SK-N-SH (cell line): ENCODE measurements at regions not wholly inside any gene's neighbourhood (a gene's known extent, or its start where the extent isn't known, plus 50 kb on each side); places are given as distances from the start of the nearest gene placed in this dataset.

Experiments
- CTCF ChIA-PET: fragments of 300-600, 350-600 bp; formaldehyde crosslinking; extraction: SDS; loops from one replicate; lab custom pipeline; 2021; lab: Yijun Ruan, JAX
- POLR2A ChIA-PET: fragments of 350-600 bp; sonication (Branson Sonifier 250); formaldehyde crosslinking; extraction: SDS; loops from one replicate; lab custom pipeline; 2020; ENCODE audit warnings: antibody characterized with exemption, inconsistent platforms; lab: Yijun Ruan, JAX
- DNase-seq: peaks from one replicate; pipeline ENCODE4 v3.0.0; 2012
- H2AFZ ChIP-seq: fragments of 200-600 bp; sonication (generic); 2 replicates; pipeline ENCODE4 v1.8.1; 2016; ENCODE audit warnings: antibody characterized with exemption, mild to moderate bottlenecking, low read depth
- H3F3A ChIP-seq: fragments of 200-600 bp; sonication (generic); replicated peaks from 2 replicates; pipeline ENCODE3; 2016; ENCODE audit warnings: antibody characterized with exemption, mild to moderate bottlenecking; ENCODE audit not compliant: insufficient read depth
- H3K27ac ChIP-seq, 2 experiments: fragments of 200-500 bp in 1 of 2; fragments of 200-600 bp in 1 of 2; sonication (Bioruptor generic) in 1 of 2; sonication (generic), shearing (Covaris generic) in 1 of 2; 2 replicates each; pipeline versions ENCODE4 v1.5.1 to v1.6.1; 2014 to 2016; ENCODE audit warnings: low read depth in 2 of 2, inconsistent platforms in 1 of 2, low read length in 1 of 2, mild to moderate bottlenecking in 1 of 2, mixed read lengths in 1 of 2
- H3K27me3 ChIP-seq: fragments of 200-600 bp; sonication (generic), shearing (Covaris generic); 2 replicates; pipeline ENCODE4 v1.6.1; 2016; ENCODE audit warnings: mixed run types; ENCODE audit not compliant: insufficient read depth
- H3K36me3 ChIP-seq, 2 experiments: fragments of 200-500 bp in 1 of 2; fragments of 200-600 bp in 1 of 2; sonication (Bioruptor generic) in 1 of 2; sonication (generic) in 1 of 2; replicated peaks in 1 of 2; 2 replicates each; pipeline versions ENCODE3 to v1.5.1; 2014 to 2016; ENCODE audit warnings: low read length in 1 of 2, mild to moderate bottlenecking in 1 of 2; ENCODE audit not compliant: insufficient read depth in 2 of 2, control insufficient read depth in 1 of 2
- H3K4me1 ChIP-seq, 2 experiments: fragments of 200-500 bp in 1 of 2; fragments of 200-600 bp in 1 of 2; sonication (Bioruptor generic) in 1 of 2; sonication (generic), shearing (Covaris generic) in 1 of 2; 2 replicates each; pipeline versions ENCODE4 v1.5.1 to v1.6.1; 2014 to 2016; ENCODE audit warnings: low read depth in 1 of 2, low read length in 1 of 2, mixed run types in 1 of 2; ENCODE audit not compliant: insufficient read depth in 2 of 2, control insufficient read depth in 1 of 2
- H3K4me2 ChIP-seq: fragments of 200-600 bp; sonication (generic), shearing (Covaris generic); 2 replicates; pipeline ENCODE4 v1.6.1; 2017; ENCODE audit warnings: mixed run types
- H3K4me3 ChIP-seq, 2 experiments: fragments of 200-500 bp in 1 of 2; fragments of 200-600 bp in 1 of 2; sonication (Bioruptor generic) in 1 of 2; sonication (generic), shearing (Covaris generic) in 1 of 2; 2 replicates each; pipeline versions ENCODE4 v1.5.1 to v1.8.1; 2014 to 2016; ENCODE audit warnings: low read depth in 2 of 2, inconsistent platforms in 1 of 2, low read length in 1 of 2, mild to moderate bottlenecking in 1 of 2, mixed read lengths in 1 of 2, moderate library complexity in 1 of 2
- H3K79me2 ChIP-seq: fragments of 200-600 bp; sonication (generic); 2 replicates; pipeline ENCODE4 v1.8.1; 2017; ENCODE audit warnings: mild to moderate bottlenecking; ENCODE audit not compliant: insufficient read depth
- H3K9ac ChIP-seq: fragments of 200-600 bp; sonication (generic); 2 replicates; pipeline ENCODE4 v1.6.1; 2017; ENCODE audit warnings: mixed run types
- H3K9me2 ChIP-seq: fragments of 200-600 bp; sonication (generic); 2 replicates; pipeline ENCODE4 v1.6.1; 2017; ENCODE audit warnings: mixed run types
- H3K9me3 ChIP-seq: fragments of 200-600 bp; sonication (generic); 2 replicates; pipeline ENCODE4 v1.6.1; 2017; ENCODE audit warnings: mixed run types, mild to moderate bottlenecking, moderate library complexity
- H4K20me1 ChIP-seq: fragments of 200-600 bp; sonication (generic); 2 replicates; pipeline ENCODE4 v1.6.1; 2017; ENCODE audit warnings: mild to moderate bottlenecking, mixed run types; ENCODE audit not compliant: insufficient read depth
- EP300 ChIP-seq, 2 experiments: IDR thresholded peaks; 2 replicates each; pipeline versions ENCODE4 v1.4.0 to v1.6.1; 2012; ENCODE audit warnings: borderline replicate concordance in 1 of 2, low read depth in 1 of 2, low read length in 1 of 2
- FOSL2 ChIP-seq: IDR thresholded peaks from 2 replicates; pipeline ENCODE4 v1.4.0; 2012; ENCODE audit warnings: low read depth, mild to moderate bottlenecking, moderate library complexity, borderline replicate concordance
- FOXJ3 ChIP-seq: sonication (generic); formaldehyde crosslinking; IDR thresholded peaks from 2 replicates; pipeline ENCODE4 v1.5.1; 2020; ENCODE audit warnings: mild to moderate bottlenecking, missing genetic modification reagents
- FOXM1 ChIP-seq: IDR thresholded peaks from 2 replicates; pipeline ENCODE4 v1.4.0; 2012; ENCODE audit warnings: low read depth, mild to moderate bottlenecking
- GABPA ChIP-seq: IDR thresholded peaks from 2 replicates; pipeline ENCODE4 v1.4.0; 2012; ENCODE audit warnings: low read depth, mild to moderate bottlenecking
- GATA2 ChIP-seq: sonication (generic); formaldehyde crosslinking; IDR thresholded peaks from 2 replicates; pipeline ENCODE4 v1.5.0; 2020; ENCODE audit warnings: mild to moderate bottlenecking, missing genetic modification reagents
- MAX ChIP-seq: IDR thresholded peaks from 2 replicates; pipeline ENCODE4 v1.4.0; 2012; ENCODE audit warnings: low read depth
- MEF2A ChIP-seq: IDR thresholded peaks from 2 replicates; pipeline ENCODE4 v1.4.0; 2012; ENCODE audit warnings: low read depth, borderline replicate concordance
- NFIC ChIP-seq: IDR thresholded peaks from 2 replicates; pipeline ENCODE4 v1.4.0; 2012; ENCODE audit warnings: borderline replicate concordance
- NRF1 ChIP-seq: IDR thresholded peaks from 2 replicates; pipeline ENCODE4 v1.6.1; 2012; ENCODE audit warnings: low read depth, mild to moderate bottlenecking, low read length
- POLR2AphosphoS5 ChIP-seq: IDR thresholded peaks from 2 replicates; pipeline ENCODE4 v1.6.1; 2012; ENCODE audit warnings: low read depth, low read length
- RAD21 ChIP-seq: IDR thresholded peaks from 2 replicates; pipeline ENCODE4 v1.6.1; 2012; ENCODE audit warnings: mild to moderate bottlenecking, low read length
- RCOR1 ChIP-seq: fragments of 150-350 bp; IDR thresholded peaks from 2 replicates; pipeline ENCODE4 v1.6.1; 2017; ENCODE audit warnings: antibody characterized with exemption, low read length
- RFX5 ChIP-seq: IDR thresholded peaks from 2 replicates; pipeline ENCODE4 v1.6.1; 2012; ENCODE audit warnings: mild to moderate bottlenecking, improper control_type of control experiment, low read length
- SIN3A ChIP-seq: IDR thresholded peaks from 2 replicates; pipeline ENCODE4 v1.6.1; 2012; ENCODE audit warnings: low read depth, mild to moderate bottlenecking, low read length, moderate library complexity, borderline replicate concordance
- SMC3 ChIP-seq: IDR thresholded peaks from 2 replicates; pipeline ENCODE4 v1.6.1; 2012; ENCODE audit warnings: low read depth, low read length, improper control_type of control experiment
- TCF12 ChIP-seq: IDR thresholded peaks from 2 replicates; pipeline ENCODE4 v1.4.0; 2012
- YY1 ChIP-seq: IDR thresholded peaks from 2 replicates; pipeline ENCODE4 v1.4.0; 2012; ENCODE audit warnings: low read depth, mild to moderate bottlenecking
- ZBTB33 ChIP-seq: IDR thresholded peaks from 2 replicates; pipeline ENCODE4 v1.4.0; 2012; ENCODE audit warnings: low read depth, borderline replicate concordance
- WGBS: methylation state at CpG from one replicate; pipeline ENCODE4 v1.1.6; 2017; ENCODE audit warnings: low lambda C conversion rate; 5-methylcytosine and 5-hydroxymethylcytosine counted together
- TF ChIP-seq, protein P1 (sequence below): fragments of 200-600 bp; sonication (generic); IDR thresholded peaks from 2 replicates; pipeline ENCODE4 v1.6.1; 2017; ENCODE audit warnings: antibody characterized with exemption, mild to moderate bottlenecking, moderate library complexity
- TF ChIP-seq, protein P2 (sequence below): fragments of 150-350 bp; IDR thresholded peaks from 2 replicates; pipeline ENCODE4 v1.6.1; 2017; ENCODE audit warnings: antibody characterized with exemption, low read length, low read depth, borderline replicate concordance
- TF ChIP-seq, protein P3 (sequence below): IDR thresholded peaks from 2 replicates; pipeline ENCODE4 v1.6.1; 2012; ENCODE audit warnings: mild to moderate bottlenecking, low read depth, low read length, moderate library complexity

- no peaks in the 10 kb centered on the region for H3K4me1 ChIP-seq
- ChIA-PET CTCF (no interaction called here), POLR2A (no interaction called here)
- DNase-seq: no peak
- no peaks in the 10 kb centered on the region for H3K27me3 ChIP-seq
- WGBS: 18% methylated on average over 5 of the region's 5 CpGs
- no peak overlapping the region for H3K4me2 ChIP-seq
- H3K9me2 ChIP-seq: no peaks in the 10 kb centered on the region
- H2AFZ ChIP-seq: no peak overlapping the region
- H3K4me3 ChIP-seq: no peak overlapping the region
- no peaks in the 10 kb centered on the region for H3K9me3 ChIP-seq
- no peaks in the 10 kb centered on the region for H3K36me3 ChIP-seq
- no peaks in the 10 kb centered on the region for H3K79me2 ChIP-seq
- no peak overlapping the region for H3K9ac ChIP-seq
- no peak for TF ChIP-seq TCF12
- no peak for TF ChIP-seq SIN3A
- TF ChIP-seq MAX: no peak
- no peak for TF ChIP-seq RCOR1
- TF ChIP-seq YY1: no peak
- no peak for TF ChIP-seq EP300 (IDR thresholded peaks at IDR 0.05; ENCODE audit: borderline replicate concordance in 1 of 2, low read depth in 1 of 2, low read length in 1 of 2)
- TF ChIP-seq FOXM1: no peak
- TF ChIP-seq GABPA: no peak
- TF ChIP-seq ZBTB33: no peak
- TF ChIP-seq NRF1: no peak
- TF ChIP-seq, protein P1, sequence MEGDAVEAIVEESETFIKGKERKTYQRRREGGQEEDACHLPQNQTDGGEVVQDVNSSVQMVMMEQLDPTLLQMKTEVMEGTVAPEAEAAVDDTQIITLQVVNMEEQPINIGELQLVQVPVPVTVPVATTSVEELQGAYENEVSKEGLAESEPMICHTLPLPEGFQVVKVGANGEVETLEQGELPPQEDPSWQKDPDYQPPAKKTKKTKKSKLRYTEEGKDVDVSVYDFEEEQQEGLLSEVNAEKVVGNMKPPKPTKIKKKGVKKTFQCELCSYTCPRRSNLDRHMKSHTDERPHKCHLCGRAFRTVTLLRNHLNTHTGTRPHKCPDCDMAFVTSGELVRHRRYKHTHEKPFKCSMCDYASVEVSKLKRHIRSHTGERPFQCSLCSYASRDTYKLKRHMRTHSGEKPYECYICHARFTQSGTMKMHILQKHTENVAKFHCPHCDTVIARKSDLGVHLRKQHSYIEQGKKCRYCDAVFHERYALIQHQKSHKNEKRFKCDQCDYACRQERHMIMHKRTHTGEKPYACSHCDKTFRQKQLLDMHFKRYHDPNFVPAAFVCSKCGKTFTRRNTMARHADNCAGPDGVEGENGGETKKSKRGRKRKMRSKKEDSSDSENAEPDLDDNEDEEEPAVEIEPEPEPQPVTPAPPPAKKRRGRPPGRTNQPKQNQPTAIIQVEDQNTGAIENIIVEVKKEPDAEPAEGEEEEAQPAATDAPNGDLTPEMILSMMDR: no peak
- TF ChIP-seq MEF2A: no peak
- no peak for TF ChIP-seq NFIC
- TF ChIP-seq, protein P2, sequence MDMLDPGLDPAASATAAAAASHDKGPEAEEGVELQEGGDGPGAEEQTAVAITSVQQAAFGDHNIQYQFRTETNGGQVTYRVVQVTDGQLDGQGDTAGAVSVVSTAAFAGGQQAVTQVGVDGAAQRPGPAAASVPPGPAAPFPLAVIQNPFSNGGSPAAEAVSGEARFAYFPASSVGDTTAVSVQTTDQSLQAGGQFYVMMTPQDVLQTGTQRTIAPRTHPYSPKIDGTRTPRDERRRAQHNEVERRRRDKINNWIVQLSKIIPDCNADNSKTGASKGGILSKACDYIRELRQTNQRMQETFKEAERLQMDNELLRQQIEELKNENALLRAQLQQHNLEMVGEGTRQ: no peak
- TF ChIP-seq FOXJ3 (CRISPR knock-in tag): no peak
- TF ChIP-seq, all 33 proteins: peak for 0
- Histone ChIP-seq H3F3A (no peaks in the 10 kb centered on the region), H4K20me1 (no peaks in the 10 kb centered on the region), H3K27ac (no peak overlapping the region)
These were observed 230.5 kb upstream of the PPP2R2D start for GRCh38 chr10:131670341-131670740.

DNA sequence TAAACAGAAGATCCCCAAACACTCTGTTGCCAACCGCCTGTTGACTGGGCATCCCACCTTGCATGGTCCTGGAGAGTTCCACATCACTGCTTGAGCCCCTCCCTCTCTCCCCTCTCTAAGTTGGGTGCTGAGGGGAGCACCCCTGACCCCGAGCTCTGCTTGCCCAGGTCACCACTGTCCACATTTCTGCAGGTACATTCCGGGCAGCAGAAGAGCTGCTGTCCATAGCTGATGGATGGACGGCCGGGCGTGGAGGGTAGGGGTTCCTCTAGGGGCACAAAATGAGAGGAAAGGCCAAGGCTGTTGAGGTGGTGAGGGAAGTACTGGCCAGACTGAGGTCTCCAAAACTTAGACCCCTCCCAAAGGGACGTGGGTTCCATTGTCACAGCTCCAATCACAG lies 227.4 kb upstream of the PPP2R2D start:
- no peaks in the 10 kb centered on the region for H3K4me1 ChIP-seq
- no peak overlapping the region for H3K4me2 ChIP-seq
- 33% methylated on average over 5 of the region's 7 CpGs for WGBS
- H3K9ac ChIP-seq: no peak overlapping the region
- DNase-seq: no peak
- ChIA-PET CTCF (no interaction called here), POLR2A (no interaction called here)
- no peaks in the 10 kb centered on the region for H3K9me2 ChIP-seq
- H3F3A ChIP-seq: no peaks in the 10 kb centered on the region
- no peaks in the 10 kb centered on the region for H3K79me2 ChIP-seq
- no peaks in the 10 kb centered on the region for H4K20me1 ChIP-seq
- no peak overlapping the region for H3K4me3 ChIP-seq
- H3K9me3 ChIP-seq: no peaks in the 10 kb centered on the region
- H3K36me3 ChIP-seq: no peaks in the 10 kb centered on the region
- no peak overlapping the region for H3K27ac ChIP-seq
- no peak overlapping the region for H2AFZ ChIP-seq
- no peaks in the 10 kb centered on the region for H3K27me3 ChIP-seq
- TF ChIP-seq TCF12: no peak
- TF ChIP-seq MEF2A: no peak
- TF ChIP-seq POLR2AphosphoS5: no peak
- TF ChIP-seq RAD21: no peak
- TF ChIP-seq FOXM1: no peak
- no peak for TF ChIP-seq NFIC
- no peak for TF ChIP-seq RFX5
- TF ChIP-seq GATA2 (CRISPR knock-in tag): no peak
- TF ChIP-seq, protein P3, sequence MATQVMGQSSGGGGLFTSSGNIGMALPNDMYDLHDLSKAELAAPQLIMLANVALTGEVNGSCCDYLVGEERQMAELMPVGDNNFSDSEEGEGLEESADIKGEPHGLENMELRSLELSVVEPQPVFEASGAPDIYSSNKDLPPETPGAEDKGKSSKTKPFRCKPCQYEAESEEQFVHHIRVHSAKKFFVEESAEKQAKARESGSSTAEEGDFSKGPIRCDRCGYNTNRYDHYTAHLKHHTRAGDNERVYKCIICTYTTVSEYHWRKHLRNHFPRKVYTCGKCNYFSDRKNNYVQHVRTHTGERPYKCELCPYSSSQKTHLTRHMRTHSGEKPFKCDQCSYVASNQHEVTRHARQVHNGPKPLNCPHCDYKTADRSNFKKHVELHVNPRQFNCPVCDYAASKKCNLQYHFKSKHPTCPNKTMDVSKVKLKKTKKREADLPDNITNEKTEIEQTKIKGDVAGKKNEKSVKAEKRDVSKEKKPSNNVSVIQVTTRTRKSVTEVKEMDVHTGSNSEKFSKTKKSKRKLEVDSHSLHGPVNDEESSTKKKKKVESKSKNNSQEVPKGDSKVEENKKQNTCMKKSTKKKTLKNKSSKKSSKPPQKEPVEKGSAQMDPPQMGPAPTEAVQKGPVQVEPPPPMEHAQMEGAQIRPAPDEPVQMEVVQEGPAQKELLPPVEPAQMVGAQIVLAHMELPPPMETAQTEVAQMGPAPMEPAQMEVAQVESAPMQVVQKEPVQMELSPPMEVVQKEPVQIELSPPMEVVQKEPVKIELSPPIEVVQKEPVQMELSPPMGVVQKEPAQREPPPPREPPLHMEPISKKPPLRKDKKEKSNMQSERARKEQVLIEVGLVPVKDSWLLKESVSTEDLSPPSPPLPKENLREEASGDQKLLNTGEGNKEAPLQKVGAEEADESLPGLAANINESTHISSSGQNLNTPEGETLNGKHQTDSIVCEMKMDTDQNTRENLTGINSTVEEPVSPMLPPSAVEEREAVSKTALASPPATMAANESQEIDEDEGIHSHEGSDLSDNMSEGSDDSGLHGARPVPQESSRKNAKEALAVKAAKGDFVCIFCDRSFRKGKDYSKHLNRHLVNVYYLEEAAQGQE: no peak
- no peak for TF ChIP-seq YY1
- TF ChIP-seq GABPA: no peak
- TF ChIP-seq SMC3: no peak
- no peak for TF ChIP-seq FOSL2
